ENCODE measurements at regions not wholly inside any gene's neighbourhood (a gene's known extent, or its start where the extent isn't known, plus 50 kb on each side); places are given as distances from the start of the nearest gene placed in this dataset.
"Not testable (repeated sequence)": the region's sequence is repeated elsewhere in the genome, so short reads cannot be mapped to it uniquely, and the experiment has no call there.

GRCh38 chr5:34266151-34266550 lies 223.1 kb upstream of the C1QTNF3 start:
- not testable (repeated sequence) for TF ChIP-seq CTCF (IDR thresholded peaks at IDR 0.05; ENCODE audit: low read depth, low read length); EZH2phosphoT487 (IDR thresholded peaks at IDR 0.05; ENCODE audit: low read depth)

Data from OCI-LY3 (cell line).